H1 (cell line): ENCODE measurements at regions not wholly inside any gene's neighbourhood (a gene's known extent, or its start where the extent isn't known, plus 50 kb on each side); places are given as distances from the start of the nearest gene placed in this dataset.

Experiments used
- CTCF ChIA-PET: fragments of 300-600 bp; sonication (Branson Sonifier 250); formaldehyde crosslinking; loops from one replicate; lab custom pipeline; 2021; ENCODE audit not compliant: partially characterized antibody; lab: Charles Lee
- POLR2A ChIA-PET: fragments of 300-600 bp; sonication (Branson Sonifier 250); formaldehyde crosslinking; loops from one replicate; lab custom pipeline; 2021; ENCODE audit warnings: inconsistent platforms; ENCODE audit not compliant: partially characterized antibody; lab: Charles Lee
- DNase-seq, 2 experiments: peaks; one replicate each; pipeline versions ENCODE4 v3.0.0 to v3.0.0-alpha.2; 2010 to 2022; ENCODE audit warnings: low spot score in 2 of 2, low read depth in 1 of 2, mixed read lengths in 1 of 2
- FAIRE-seq: peaks from 2 replicates; lab custom pipeline; 2011; peaks lifted over from hg19 to GRCh38; lab: Jason Lieb, UNC
- H2AFZ ChIP-seq: 2 replicates; pipeline ENCODE4 v1.8.1; 2012; ENCODE audit warnings: low read length, inconsistent platforms
- H2AK5ac ChIP-seq: 2 replicates; pipeline ENCODE4 v1.6.1; 2013; ENCODE audit warnings: low read depth, low read length
- H2BK120ac ChIP-seq: replicated peaks from 2 replicates; pipeline ENCODE3; 2013; ENCODE audit warnings: low read depth, low read length, inconsistent platforms
- H2BK12ac ChIP-seq: 2 replicates; pipeline ENCODE4 v1.6.1; 2013; ENCODE audit warnings: low read depth, low read length
- H2BK15ac ChIP-seq: 2 replicates; pipeline ENCODE4 v1.6.1; 2013; ENCODE audit warnings: low read length
- H2BK20ac ChIP-seq: 2 replicates; pipeline ENCODE4 v1.6.1; 2013; ENCODE audit warnings: low read length
- H2BK5ac ChIP-seq: 2 replicates; pipeline ENCODE4 v1.6.1; 2013; ENCODE audit warnings: low read depth, low read length
- H3K14ac ChIP-seq: 2 replicates; pipeline ENCODE4 v1.6.1; 2013; ENCODE audit warnings: inconsistent platforms; ENCODE audit not compliant: insufficient read length
- H3K18ac ChIP-seq: 2 replicates; pipeline ENCODE4 v1.6.1; 2013; ENCODE audit warnings: low read length; ENCODE audit errors: extremely low read depth
- H3K23ac ChIP-seq: 2 replicates; pipeline ENCODE4 v1.6.1; 2013; ENCODE audit warnings: inconsistent platforms; ENCODE audit not compliant: insufficient read length
- H3K23me2 ChIP-seq: 2 replicates; pipeline ENCODE4 v1.6.1; 2013; ENCODE audit warnings: low read depth, low read length
- H3K27ac ChIP-seq: 2 replicates; pipeline ENCODE4 v1.6.1; 2011; ENCODE audit warnings: low read depth, low read length, inconsistent platforms
- H3K27me3 ChIP-seq, 4 experiments: replicated peaks in 1 of 4; 1 replicate in 1 of 4; 2 replicates in 3 of 4; pipeline versions ENCODE4 v1.6.1 to v1.8.1; 2011 to 2013; ENCODE audit warnings: low read length in 3 of 4, mild to moderate bottlenecking in 3 of 4, inconsistent platforms in 2 of 4, mixed read lengths in 2 of 4, moderate library complexity in 1 of 4; ENCODE audit not compliant: control insufficient read depth in 3 of 4, insufficient read depth in 3 of 4; ENCODE audit errors: extremely low read depth in 1 of 4
- H3K36me3 ChIP-seq, 4 experiments: 2 replicates each; pipeline versions ENCODE4 v1.6.1 to v1.8.1; 2011 to 2013; ENCODE audit warnings: mild to moderate bottlenecking in 4 of 4, low read length in 3 of 4, moderate library complexity in 2 of 4, control low read depth in 1 of 4, inconsistent platforms in 1 of 4; ENCODE audit not compliant: insufficient read depth in 4 of 4, control insufficient read depth in 2 of 4
- H3K4ac ChIP-seq: replicated peaks from 2 replicates; pipeline ENCODE3; 2013; ENCODE audit warnings: low read length, low read depth, mixed read lengths, inconsistent platforms; ENCODE audit not compliant: insufficient read length
- H3K4me1 ChIP-seq, 4 experiments: replicated peaks in 1 of 4; 1 replicate in 1 of 4; 2 replicates in 3 of 4; pipeline versions ENCODE4 v1.6.1 to v1.8.1; 2011 to 2013; ENCODE audit warnings: low read length in 3 of 4, inconsistent platforms in 2 of 4, mixed read lengths in 1 of 4; ENCODE audit not compliant: insufficient read depth in 4 of 4, control insufficient read depth in 3 of 4
- H3K4me2 ChIP-seq, 2 experiments: 2 replicates each; pipeline versions ENCODE4 v1.6.1 to v1.8.1; 2011 to 2013; ENCODE audit warnings: low read depth in 2 of 2, low read length in 2 of 2, control low read depth in 1 of 2, inconsistent platforms in 1 of 2, mild to moderate bottlenecking in 1 of 2; ENCODE audit not compliant: insufficient read depth in 1 of 2
- H3K4me3 ChIP-seq, 4 experiments: fragments of 200-600, 300-600 bp in 1 of 4; sonication (generic), shearing (Covaris generic), sonication (Bioruptor Twin) in 1 of 4; 2 replicates each; pipeline versions ENCODE4 v1.5.1 to v1.8.1; 2011 to 2016; ENCODE audit warnings: low read length in 4 of 4, low read depth in 3 of 4, control low read depth in 2 of 4, inconsistent platforms in 2 of 4, mild to moderate bottlenecking in 2 of 4, mixed read lengths in 1 of 4, moderate library complexity in 1 of 4; ENCODE audit not compliant: insufficient read depth in 2 of 4; ENCODE audit errors: extremely low read depth in 1 of 4
- H3K56ac ChIP-seq: replicated peaks from 2 replicates; pipeline ENCODE3; 2013; ENCODE audit warnings: low read depth, mild to moderate bottlenecking, mixed read lengths, low read length, inconsistent platforms; ENCODE audit not compliant: insufficient read length
- H3K79me1 ChIP-seq: 2 replicates; pipeline ENCODE4 v1.6.1; 2013; ENCODE audit warnings: low read depth, low read length, control low read depth
- H3K79me2 ChIP-seq, 2 experiments: 2 replicates each; pipeline versions ENCODE4 v1.6.1 to v1.8.1; 2012 to 2013; ENCODE audit warnings: low read length in 2 of 2, mild to moderate bottlenecking in 2 of 2, inconsistent platforms in 1 of 2; ENCODE audit not compliant: insufficient read depth in 2 of 2, control insufficient read depth in 1 of 2
- H3K9ac ChIP-seq, 4 experiments: replicated peaks in 1 of 4; 1 replicate in 1 of 4; 2 replicates in 3 of 4; pipeline versions ENCODE4 v1.6.1 to v1.8.1; 2011 to 2013; ENCODE audit warnings: low read depth in 3 of 4, low read length in 3 of 4, control low read depth in 2 of 4, mild to moderate bottlenecking in 2 of 4, moderate library complexity in 2 of 4, inconsistent platforms in 1 of 4; ENCODE audit errors: extremely low read depth in 1 of 4
- H3K9me3 ChIP-seq, 2 experiments: 2 replicates each; pipeline versions ENCODE4 v1.6.1 to v1.8.1; 2012 to 2013; ENCODE audit warnings: mild to moderate bottlenecking in 2 of 2, moderate library complexity in 2 of 2, control low read depth in 1 of 2, inconsistent platforms in 1 of 2, low read depth in 1 of 2, low read length in 1 of 2, mixed read lengths in 1 of 2; ENCODE audit not compliant: insufficient read depth in 2 of 2
- H4K20me1 ChIP-seq, 2 experiments: replicated peaks in 1 of 2; 2 replicates each; pipeline versions ENCODE3 to v1.8.1; 2011 to 2013; ENCODE audit warnings: inconsistent platforms in 2 of 2, low read length in 2 of 2, mild to moderate bottlenecking in 1 of 2; ENCODE audit not compliant: insufficient read depth in 2 of 2, control insufficient read depth in 1 of 2
- H4K5ac ChIP-seq: 2 replicates; pipeline ENCODE4 v1.6.1; 2013; ENCODE audit warnings: low read length, low read depth, mixed read lengths, inconsistent platforms; ENCODE audit not compliant: insufficient read length
- H4K8ac ChIP-seq: 2 replicates; pipeline ENCODE4 v1.8.0; 2013; ENCODE audit warnings: mild to moderate bottlenecking, moderate library complexity, low read length, inconsistent platforms; ENCODE audit not compliant: insufficient read depth; ENCODE audit errors: extremely low read depth
- H4K91ac ChIP-seq: replicated peaks from 2 replicates; pipeline ENCODE3; 2013; ENCODE audit warnings: low read length, mixed read lengths, inconsistent platforms; ENCODE audit not compliant: insufficient read length
- ASH2L ChIP-seq: fragments of 200-600, 300-600 bp; sonication (generic); IDR thresholded peaks from one replicate; pipeline ENCODE4 v1.7.1; 2017; ENCODE audit warnings: low read length
- BACH1 ChIP-seq: IDR thresholded peaks from 2 replicates; pipeline ENCODE4 v1.6.1; 2012; ENCODE audit warnings: low read length, improper control_type of control experiment
- BRCA1 ChIP-seq: IDR thresholded peaks from 2 replicates; pipeline ENCODE4 v1.6.1; 2012; ENCODE audit warnings: low read depth, low read length, improper control_type of control experiment
- CREB1 ChIP-seq: IDR thresholded peaks from 2 replicates; pipeline ENCODE4 v1.6.1; 2012; ENCODE audit warnings: inconsistent platforms
- JUN ChIP-seq: IDR thresholded peaks from 2 replicates; pipeline ENCODE4 v1.6.1; 2011; ENCODE audit warnings: low read depth, mild to moderate bottlenecking, improper control_type of control experiment, low read length
- KDM1A ChIP-seq: fragments of 200-600, 300-600 bp; sonication (generic); IDR thresholded peaks from 2 replicates; pipeline ENCODE4 v1.7.1; 2016; ENCODE audit warnings: mild to moderate bottlenecking, low read length, borderline replicate concordance
- KDM4A ChIP-seq: IDR thresholded peaks from one replicate; pipeline ENCODE4 v1.7.1; 2012; ENCODE audit warnings: low read depth, mild to moderate bottlenecking, moderate library complexity, low read length, inconsistent platforms; ENCODE audit not compliant: severe bottlenecking
- KDM5A ChIP-seq: fragments of 200-600 bp; IDR thresholded peaks from 2 replicates; pipeline ENCODE4 v1.7.1; 2012; ENCODE audit warnings: mild to moderate bottlenecking, low read length, inconsistent platforms, mixed read lengths
- NRF1 ChIP-seq: IDR thresholded peaks from 2 replicates; pipeline ENCODE4 v1.6.1; 2011; ENCODE audit warnings: mild to moderate bottlenecking, low read depth, low read length, improper control_type of control experiment
- RAD21 ChIP-seq, 2 experiments: IDR thresholded peaks in 1 of 2; conservative IDR thresholded peaks in 1 of 2; 2 replicates each; pipeline ENCODE4 v1.6.1; 2011; ENCODE audit warnings: low read depth in 2 of 2, low read length in 2 of 2, improper control_type of control experiment in 1 of 2, inconsistent platforms in 1 of 2, mild to moderate bottlenecking in 1 of 2, moderate library complexity in 1 of 2
- RBBP5 ChIP-seq: IDR thresholded peaks from 2 replicates; pipeline ENCODE4 v1.7.1; 2012; ENCODE audit warnings: low read depth, mild to moderate bottlenecking, inconsistent platforms, low read length, moderate library complexity, borderline replicate concordance
- SIRT6 ChIP-seq: IDR thresholded peaks from one replicate; pipeline ENCODE4 v1.7.1; 2012; ENCODE audit warnings: low read length, inconsistent platforms
- SRF ChIP-seq: IDR thresholded peaks from 2 replicates; pipeline ENCODE4 v1.6.1; 2011; ENCODE audit warnings: mild to moderate bottlenecking, low read depth, low read length, moderate library complexity
- TAF7 ChIP-seq: optimal IDR thresholded peaks from 2 replicates; pipeline ENCODE3; 2011; ENCODE audit warnings: low read depth, mild to moderate bottlenecking, inconsistent platforms, low read length, moderate library complexity, borderline replicate concordance
- TCF12 ChIP-seq: IDR thresholded peaks from 2 replicates; pipeline ENCODE4 v1.6.1; 2011; ENCODE audit warnings: low read depth, mild to moderate bottlenecking, low read length
- TEAD4 ChIP-seq: IDR thresholded peaks from 2 replicates; pipeline ENCODE4 v1.6.1; 2012; ENCODE audit warnings: low read depth, low read length, inconsistent platforms, mixed read lengths
- WGBS, 2 experiments: shearing (Covaris generic) in 1 of 2; methylation state at CpG; one replicate each; pipeline versions ENCODE4 v1.1.6 to v1.1.7; 2013 to 2015; ENCODE audit warnings: low lambda C conversion rate in 2 of 2, mixed read lengths in 2 of 2, inconsistent platforms in 1 of 2, low coverage in 1 of 2, missing lambda C conversion rate in 1 of 2; ENCODE audit not compliant: insufficient replicate concordance in 2 of 2, insufficient coverage in 1 of 2, insufficient read length in 1 of 2; ENCODE audit errors: extremely low coverage in 1 of 2, missing lambda C conversion rate in 1 of 2; 5-methylcytosine and 5-hydroxymethylcytosine counted together

DNA sequence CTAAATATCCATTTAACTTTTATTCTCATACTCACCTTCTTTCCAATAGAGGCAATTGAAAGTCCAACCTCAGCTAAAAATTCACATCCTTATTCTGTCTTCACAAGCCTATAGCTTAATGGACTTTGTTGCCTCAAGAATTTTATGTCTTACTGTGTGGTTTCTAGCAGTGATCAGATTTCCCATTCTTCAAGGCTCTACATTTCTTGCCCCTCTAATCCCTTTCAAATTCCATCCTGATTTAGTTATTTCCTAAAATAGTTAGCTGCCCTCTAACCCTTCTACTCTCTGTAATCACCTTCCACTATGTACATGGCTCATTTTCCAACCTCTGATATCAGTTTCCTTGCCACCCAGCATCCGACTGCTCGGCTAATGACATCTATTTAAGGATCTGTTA lies 204.1 kb upstream of the CENPE start:
- DNase-seq, result no peak
- no peaks in the 10 kb centered on the region for H3K27me3 ChIP-seq
- no peak overlapping the region for H4K8ac ChIP-seq
- H2BK12ac ChIP-seq, result no peak overlapping the region
- peaks cover 0 to 2% (median under 1%) of the 10 kb centered on the region in 4 experiments; a peak in 1 of 7 replicates for H3K4me1 ChIP-seq
- H3K4me2 ChIP-seq, result no peak overlapping the region
- H4K91ac ChIP-seq, result no peak overlapping the region
- no peaks in the 10 kb centered on the region for H3K79me1 ChIP-seq
- H3K9me3 ChIP-seq, result no peaks in the 10 kb centered on the region
- no peak overlapping the region for H3K9ac ChIP-seq
- H3K4ac ChIP-seq, result no peak overlapping the region
- H4K5ac ChIP-seq, result no peak overlapping the region
- no peak overlapping the region for H3K18ac ChIP-seq
- H3K23me2 ChIP-seq, result no peaks in the 10 kb centered on the region
- WGBS, 2 experiments, result 96% methylated on average over 2 of the region's 2 CpGs; no CpG with 5 or more reads in 1 of the 2 experiments
- no peaks in the 10 kb centered on the region for H3K36me3 ChIP-seq
- H3K4me3 ChIP-seq, result no peak overlapping the region
- H2BK120ac ChIP-seq, result no peak overlapping the region
- ChIA-PET POLR2A (no interaction called here), CTCF (interaction anchor here (0.6 to 1.6 kb wide), 3 partner anchors 9 to 17 kb away, joined by 3 read pairs; no protein-coding TSS in a partner anchor)
- no peaks in the 10 kb centered on the region for H3K79me2 ChIP-seq
- H2BK20ac ChIP-seq, result no peak overlapping the region
- TF ChIP-seq SRF (no peak), JUN (no peak), SIRT6 (no peak), TAF7 (no peak), TCF12 (no peak), KDM1A (no peak), KDM5A (no peak), CREB1 (no peak), BRCA1 (no peak), BACH1 (no peak), NRF1 (no peak), ASH2L (no peak), KDM4A (no peak), RBBP5 (no peak), RAD21 (IDR thresholded peaks at IDR 0.05 in 1 of 2, conservative IDR thresholded peaks at IDR 0.05 in 1 of 2; ENCODE audit: low read depth in 2 of 2, low read length in 2 of 2) (no peak), TEAD4 (no peak)
- H3K23ac ChIP-seq, result no peak overlapping the region
- H3K27ac ChIP-seq, result no peak overlapping the region
- no peak overlapping the region for H3K14ac ChIP-seq
- no peak for FAIRE-seq
- H2BK5ac ChIP-seq, result no peak overlapping the region
- H4K20me1 ChIP-seq, result no peaks in the 10 kb centered on the region
- H2BK15ac ChIP-seq, result no peak overlapping the region
- no peak overlapping the region for H2AFZ ChIP-seq
- H3K56ac ChIP-seq, result no peak overlapping the region
- no peak overlapping the region for H2AK5ac ChIP-seq
